Smooth muscle cell (in vitro differentiated cells): ENCODE measurements at regions not wholly inside any gene's neighbourhood (a gene's known extent, or its start where the extent isn't known, plus 50 kb on each side); places are given as distances from the start of the nearest gene placed in this dataset.

Experiments
- DNase-seq: peaks from one replicate; lab custom pipeline; 2025; ENCODE audit not compliant: unreplicated experiment; lab: John Stamatoyannopoulos, UW
- H2AFZ ChIP-seq: fragments of 200-600 bp; sonication (generic); 2 replicates; pipeline ENCODE4 v1.6.0; 2016; ENCODE audit warnings: antibody characterized with exemption, low read depth, mild to moderate bottlenecking
- H3F3A ChIP-seq: fragments of 200-600 bp; sonication (generic); 2 replicates; pipeline ENCODE4 v1.6.0; 2017; ENCODE audit warnings: antibody characterized with exemption, low read depth
- H3K27ac ChIP-seq: fragments of 200-600 bp; sonication (generic); 2 replicates; pipeline ENCODE4 v1.5.1; 2016; ENCODE audit warnings: low read depth, mild to moderate bottlenecking
- H3K27me3 ChIP-seq: fragments of 200-600 bp; sonication (generic); 2 replicates; pipeline ENCODE4 v1.6.1; 2016; ENCODE audit warnings: low read depth, mild to moderate bottlenecking
- H3K36me3 ChIP-seq: fragments of 200-600 bp; sonication (generic); 2 replicates; pipeline ENCODE4 v1.5.1; 2016; ENCODE audit warnings: low read depth
- H3K4me1 ChIP-seq: fragments of 200-600 bp; sonication (generic); 2 replicates; pipeline ENCODE4 v1.5.1; 2016; ENCODE audit warnings: low read depth
- H3K4me2 ChIP-seq: fragments of 200-600 bp; sonication (generic); 2 replicates; pipeline ENCODE4 v1.6.0; 2016; ENCODE audit warnings: mild to moderate bottlenecking
- H3K4me3 ChIP-seq: fragments of 200-600 bp; sonication (generic); 2 replicates; pipeline ENCODE4 v1.5.1; 2016; ENCODE audit warnings: mild to moderate bottlenecking
- H3K79me2 ChIP-seq: fragments of 200-600 bp; sonication (generic); 2 replicates; pipeline ENCODE4 v1.6.0; 2016; ENCODE audit warnings: low read depth, mild to moderate bottlenecking
- H3K9ac ChIP-seq: fragments of 200-600 bp; sonication (generic); 2 replicates; pipeline ENCODE4 v1.6.0; 2016; ENCODE audit warnings: low read depth
- H3K9me3 ChIP-seq: fragments of 200-600 bp; sonication (generic); replicated peaks from 2 replicates; pipeline ENCODE4 v1.5.1; 2016; ENCODE audit warnings: low read depth
- H4K20me1 ChIP-seq: fragments of 200-600 bp; sonication (generic); 2 replicates; pipeline ENCODE4 v1.6.0; 2016; ENCODE audit warnings: low read depth
- WGBS: methylation state at CpG from one replicate; pipeline ENCODE4 v1.1.7; 2016; ENCODE audit warnings: low lambda C conversion rate; 5-methylcytosine and 5-hydroxymethylcytosine counted together
- TF ChIP-seq, protein P1 (sequence below): fragments of 200-600 bp; sonication (generic); IDR thresholded peaks from 2 replicates; pipeline ENCODE4 v1.5.1; 2017; ENCODE audit warnings: borderline replicate concordance, mild to moderate bottlenecking, antibody characterized with exemption; ENCODE audit not compliant: insufficient read depth, poor library complexity, severe bottlenecking

DNA sequence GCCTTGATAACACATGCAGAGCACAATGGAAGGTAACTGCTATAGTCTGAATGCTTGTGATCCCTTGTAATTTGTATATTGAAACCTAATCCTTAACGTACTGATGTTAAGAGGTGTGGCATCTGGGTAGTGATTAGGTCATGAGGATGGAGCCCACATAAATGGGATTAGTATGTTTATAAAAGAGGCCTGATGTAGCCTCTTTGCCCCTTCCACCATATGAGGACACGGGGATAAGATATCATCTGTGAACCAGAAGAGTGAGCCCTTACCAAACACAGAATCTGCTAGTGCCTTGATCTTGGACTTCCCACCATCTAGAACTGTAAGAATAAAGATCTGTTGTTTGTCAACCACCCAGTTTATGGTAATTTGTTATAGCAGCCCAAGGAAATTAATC lies 1074.2 kb upstream of the INTU start:
- H3K79me2 ChIP-seq = no peaks in the 10 kb centered on the region
- peaks cover 4% of the 10 kb centered on the region for H3K9me3 ChIP-seq
- H3K9ac ChIP-seq = no peak overlapping the region
- H3K4me2 ChIP-seq = no peak overlapping the region
- H3K4me3 ChIP-seq = no peak overlapping the region
- TF ChIP-seq, protein P1, sequence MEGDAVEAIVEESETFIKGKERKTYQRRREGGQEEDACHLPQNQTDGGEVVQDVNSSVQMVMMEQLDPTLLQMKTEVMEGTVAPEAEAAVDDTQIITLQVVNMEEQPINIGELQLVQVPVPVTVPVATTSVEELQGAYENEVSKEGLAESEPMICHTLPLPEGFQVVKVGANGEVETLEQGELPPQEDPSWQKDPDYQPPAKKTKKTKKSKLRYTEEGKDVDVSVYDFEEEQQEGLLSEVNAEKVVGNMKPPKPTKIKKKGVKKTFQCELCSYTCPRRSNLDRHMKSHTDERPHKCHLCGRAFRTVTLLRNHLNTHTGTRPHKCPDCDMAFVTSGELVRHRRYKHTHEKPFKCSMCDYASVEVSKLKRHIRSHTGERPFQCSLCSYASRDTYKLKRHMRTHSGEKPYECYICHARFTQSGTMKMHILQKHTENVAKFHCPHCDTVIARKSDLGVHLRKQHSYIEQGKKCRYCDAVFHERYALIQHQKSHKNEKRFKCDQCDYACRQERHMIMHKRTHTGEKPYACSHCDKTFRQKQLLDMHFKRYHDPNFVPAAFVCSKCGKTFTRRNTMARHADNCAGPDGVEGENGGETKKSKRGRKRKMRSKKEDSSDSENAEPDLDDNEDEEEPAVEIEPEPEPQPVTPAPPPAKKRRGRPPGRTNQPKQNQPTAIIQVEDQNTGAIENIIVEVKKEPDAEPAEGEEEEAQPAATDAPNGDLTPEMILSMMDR = no peak
- H2AFZ ChIP-seq = no peak overlapping the region
- no peaks in the 10 kb centered on the region for H3K27me3 ChIP-seq
- no peaks in the 10 kb centered on the region for H4K20me1 ChIP-seq
- no peaks in the 10 kb centered on the region for H3K36me3 ChIP-seq
- 37% methylated on average over 2 of the region's 2 CpGs for WGBS
- H3F3A ChIP-seq = no peaks in the 10 kb centered on the region
- DNase-seq = no peak
- no peak overlapping the region for H3K27ac ChIP-seq
- H3K4me1 ChIP-seq = no peaks in the 10 kb centered on the region

DNA sequence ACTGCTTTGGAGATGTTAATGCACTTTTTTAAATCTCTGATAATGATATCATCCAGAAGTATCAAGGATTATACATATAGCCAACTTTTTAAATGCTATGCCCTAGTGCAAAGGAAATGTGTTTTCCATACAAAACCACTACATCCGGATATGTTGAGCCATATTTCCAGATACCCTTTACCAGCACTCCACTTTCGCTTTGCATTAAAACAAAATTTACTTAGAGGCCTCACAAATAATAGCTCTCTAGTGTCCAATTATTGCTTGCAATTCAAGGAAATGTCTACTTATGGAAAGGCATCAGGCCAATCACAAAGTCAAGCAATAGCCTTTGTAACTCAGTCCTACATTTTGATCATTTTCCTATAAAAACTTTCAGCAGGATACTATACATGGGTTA lies 1072.8 kb upstream of the INTU start:
- DNase-seq = no peak
- H3K4me1 ChIP-seq = no peaks in the 10 kb centered on the region
- no peak overlapping the region for H3K9ac ChIP-seq
- H3K36me3 ChIP-seq = no peaks in the 10 kb centered on the region
- H4K20me1 ChIP-seq = no peaks in the 10 kb centered on the region
- no peaks in the 10 kb centered on the region for H3F3A ChIP-seq
- no peak overlapping the region for H3K4me2 ChIP-seq
- no peaks in the 10 kb centered on the region for H3K79me2 ChIP-seq
- 54% methylated on average over 2 of the region's 2 CpGs for WGBS
- no peaks in the 10 kb centered on the region for H3K27me3 ChIP-seq
- no peak overlapping the region for H3K4me3 ChIP-seq
- H2AFZ ChIP-seq = no peak overlapping the region
- H3K27ac ChIP-seq = no peak overlapping the region
- TF ChIP-seq, protein P1 = no peak
- peaks cover 4% of the 10 kb centered on the region for H3K9me3 ChIP-seq

DNA sequence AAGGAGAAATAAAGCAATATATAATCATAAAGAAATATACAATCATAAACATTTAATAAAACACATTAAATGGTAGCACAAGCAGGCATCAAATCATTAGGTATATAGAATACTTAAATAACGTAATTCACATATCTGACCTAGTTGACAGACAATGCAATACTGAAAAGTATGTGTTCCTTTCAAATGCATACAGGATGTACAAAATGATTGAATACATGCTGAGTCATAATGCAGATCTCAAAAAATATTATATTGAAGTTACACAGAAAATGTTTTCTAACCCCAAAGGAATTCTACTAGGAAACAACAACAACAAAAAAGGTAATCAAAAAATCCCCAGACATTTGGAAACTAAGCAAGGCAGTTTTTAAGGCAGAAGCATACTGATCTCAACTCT lies 1072.0 kb upstream of the INTU start:
- DNase-seq = no peak
- Histone ChIP-seq H3K79me2 (no peaks in the 10 kb centered on the region), H3K36me3 (no peaks in the 10 kb centered on the region), H2AFZ (no peak overlapping the region), H3K4me3 (no peak overlapping the region), H3K9me3 (peaks cover 4% of the 10 kb centered on the region), H3K9ac (no peak overlapping the region), H4K20me1 (no peaks in the 10 kb centered on the region), H3K4me2 (no peak overlapping the region), H3K27ac (no peak overlapping the region), H3K4me1 (no peaks in the 10 kb centered on the region), H3F3A (no peaks in the 10 kb centered on the region), H3K27me3 (no peaks in the 10 kb centered on the region)
- 95% methylated on average over 1 of the region's 1 CpG for WGBS
- TF ChIP-seq, protein P1 = no peak

DNA sequence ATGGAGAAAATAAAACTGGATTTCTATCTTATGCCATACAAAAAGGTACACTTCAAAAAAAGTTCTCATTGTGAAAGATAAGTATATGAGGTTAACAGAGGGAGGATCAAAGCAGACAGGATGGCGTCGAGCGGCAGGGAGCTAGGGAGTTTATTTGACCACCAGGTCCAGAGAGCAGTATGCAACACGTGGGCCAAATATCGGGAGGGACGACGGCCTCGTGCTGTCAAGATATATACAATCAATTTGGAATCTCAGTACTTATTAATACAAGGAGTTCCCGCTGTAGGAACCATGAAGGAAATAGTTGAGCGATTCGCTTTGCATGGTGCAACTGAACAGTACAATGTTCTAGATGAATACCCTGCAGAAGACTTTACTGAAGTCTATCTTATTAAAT lies 1069.4 kb upstream of the INTU start:
- Histone ChIP-seq H3K4me2 (no peak overlapping the region), H3K79me2 (no peaks in the 10 kb centered on the region), H3K27ac (no peak overlapping the region), H3K9ac (no peak overlapping the region), H2AFZ (no peak overlapping the region), H3K9me3 (no peaks in the 10 kb centered on the region), H3K27me3 (no peaks in the 10 kb centered on the region), H3F3A (no peaks in the 10 kb centered on the region), H3K4me1 (peaks cover under 1% of the 10 kb centered on the region), H3K4me3 (no peak overlapping the region), H4K20me1 (no peaks in the 10 kb centered on the region), H3K36me3 (no peaks in the 10 kb centered on the region)
- TF ChIP-seq, protein P1 = no peak
- no peak for DNase-seq
- WGBS = 93% methylated on average over 11 of the region's 11 CpGs
